GM23248 (cell line): ENCODE measurements at regions not wholly inside any gene's neighbourhood (a gene's known extent, or its start where the extent isn't known, plus 50 kb on each side); places are given as distances from the start of the nearest gene placed in this dataset.

Source experiments
- EZH2 ChIP-seq: fragments of 200-600 bp; sonication (generic); IDR thresholded peaks from 2 replicates; pipeline ENCODE4 v1.6.1; 2018; ENCODE audit warnings: antibody characterized with exemption, mild to moderate bottlenecking; ENCODE audit not compliant: insufficient read depth, poor library complexity, severe bottlenecking
- EZH2phosphoT487 ChIP-seq: fragments of 200-600 bp; sonication (generic); IDR thresholded peaks from 2 replicates; pipeline ENCODE4 v1.6.1; 2018; ENCODE audit warnings: antibody characterized with exemption, moderate library complexity, mild to moderate bottlenecking, low read depth; ENCODE audit not compliant: insufficient read depth

- TF ChIP-seq EZH2 = no peak
- no peak for TF ChIP-seq EZH2phosphoT487
Measured at GRCh38 chr5:92371889-92372235, 988.7 kb upstream of the ARRDC3 start.
